ENCODE measurements at regions not wholly inside any gene's neighbourhood (a gene's known extent, or its start where the extent isn't known, plus 50 kb on each side); places are given as distances from the start of the nearest gene placed in this dataset.

- TF ChIP-seq CTCF (IDR thresholded peaks at IDR 0.05; ENCODE audit: low read depth, low read length), result no peak
- H3K36me3 ChIP-seq, result no peaks in the 10 kb centered on the region
- no peak overlapping the region for H3K27ac ChIP-seq
- no peaks in the 10 kb centered on the region for H3K9me3 ChIP-seq (ENCODE audit: low read depth)
- no peaks in the 10 kb centered on the region for H3K27me3 ChIP-seq
- H3K4me1 ChIP-seq (ENCODE audit: low read depth), result no peaks in the 10 kb centered on the region
- H3K4me3 ChIP-seq, result no peak overlapping the region
- no peak for DNase-seq (ENCODE audit: low read depth in 1 of 2, low spot score in 1 of 2)
These were observed 227.9 kb downstream of the TBXT start for GRCh38 chr6:165939601-165940290.

- Histone ChIP-seq H3K27me3 (no peaks in the 10 kb centered on the region), H3K27ac (no peak overlapping the region), H3K9me3 (ENCODE audit: low read depth) (no peaks in the 10 kb centered on the region), H3K36me3 (no peaks in the 10 kb centered on the region), H3K4me3 (no peak overlapping the region), H3K4me1 (ENCODE audit: low read depth) (no peaks in the 10 kb centered on the region)
- no peak for TF ChIP-seq CTCF (IDR thresholded peaks at IDR 0.05; ENCODE audit: low read depth, low read length)
- DNase-seq (ENCODE audit: low read depth in 1 of 2, low spot score in 1 of 2), result no peak
These were observed 228.6 kb downstream of the TBXT start for GRCh38 chr6:165939047-165939446.

- no peak overlapping the region for H3K27ac ChIP-seq
- H3K36me3 ChIP-seq, result no peaks in the 10 kb centered on the region
- H3K4me3 ChIP-seq, result no peak overlapping the region
- no peaks in the 10 kb centered on the region for H3K9me3 ChIP-seq (ENCODE audit: low read depth)
- no peak for TF ChIP-seq CTCF (IDR thresholded peaks at IDR 0.05; ENCODE audit: low read depth, low read length)
- no peak for DNase-seq (ENCODE audit: low read depth in 1 of 2, low spot score in 1 of 2)
- H3K27me3 ChIP-seq, result no peaks in the 10 kb centered on the region
- H3K4me1 ChIP-seq (ENCODE audit: low read depth), result no peaks in the 10 kb centered on the region
These were observed 229.9 kb downstream of the TBXT start for GRCh38 chr6:165937564-165938358.

- no peak overlapping the region for H3K27ac ChIP-seq
- no peaks in the 10 kb centered on the region for H3K27me3 ChIP-seq
- H3K4me3 ChIP-seq, result no peak overlapping the region
- H3K4me1 ChIP-seq (ENCODE audit: low read depth), result no peaks in the 10 kb centered on the region
- H3K9me3 ChIP-seq (ENCODE audit: low read depth), result no peaks in the 10 kb centered on the region
- no peaks in the 10 kb centered on the region for H3K36me3 ChIP-seq
- no peak for DNase-seq (ENCODE audit: low read depth in 1 of 2, low spot score in 1 of 2)
- TF ChIP-seq CTCF (IDR thresholded peaks at IDR 0.05; ENCODE audit: low read depth, low read length), result no peak
These were observed 231.0 kb downstream of the TBXT start for GRCh38 chr6:165936660-165937059.

- Histone ChIP-seq H3K4me1 (ENCODE audit: low read depth) (no peaks in the 10 kb centered on the region), H3K4me3 (no peak overlapping the region), H3K27ac (no peak overlapping the region), H3K36me3 (no peaks in the 10 kb centered on the region), H3K27me3 (peaks cover 3% of the 10 kb centered on the region), H3K9me3 (ENCODE audit: low read depth) (no peaks in the 10 kb centered on the region)
- TF ChIP-seq CTCF (IDR thresholded peaks at IDR 0.05; ENCODE audit: low read depth, low read length), result no peak
- DNase-seq (ENCODE audit: low read depth in 1 of 2, low spot score in 1 of 2), result no peak
These were observed 231.6 kb downstream of the TBXT start for GRCh38 chr6:165936096-165936495.
